GM12872 (cell line): ENCODE measurements at regions not wholly inside any gene's neighbourhood (a gene's known extent, or its start where the extent isn't known, plus 50 kb on each side); places are given as distances from the start of the nearest gene placed in this dataset.

Experiments
- CTCF ChIP-seq: IDR thresholded peaks from 3 replicates; pipeline ENCODE4 v1.5.1; 2011; ENCODE audit warnings: low read depth, mild to moderate bottlenecking, low read length, moderate library complexity; ENCODE audit not compliant: insufficient read depth

GRCh38 chr10:107771066-107771465 lies 606.6 kb upstream of the SORCS1 start:
- TF ChIP-seq CTCF: no peak

- no peak for TF ChIP-seq CTCF
These were observed 602.7 kb upstream of the SORCS1 start for GRCh38 chr10:107767185-107767584.

- no peak for TF ChIP-seq CTCF
These were observed 590.3 kb upstream of the SORCS1 start for GRCh38 chr10:107754814-107755213.

GRCh38 chr10:107749235-107749634 lies 584.7 kb upstream of the SORCS1 start:
- TF ChIP-seq CTCF: no peak

- no peak for TF ChIP-seq CTCF
These were observed 583.3 kb upstream of the SORCS1 start for GRCh38 chr10:107747851-107748250.

GRCh38 chr10:107741971-107742370 lies 577.5 kb upstream of the SORCS1 start:
- no peak for TF ChIP-seq CTCF

- TF ChIP-seq CTCF: no peak
These were observed 576.6 kb upstream of the SORCS1 start for GRCh38 chr10:107740962-107741690.
